ENCODE measurements at regions not wholly inside any gene's neighbourhood (a gene's known extent, or its start where the extent isn't known, plus 50 kb on each side); places are given as distances from the start of the nearest gene placed in this dataset.

- in situ Hi-C loops (cut with HindIII; ENCODE audit: low sequenced_read_pairs) = no loop called here
- DNase-seq (ENCODE audit: low spot score) = no peak
Observed at GRCh38 chr5:2270467-2270866, 387.7 kb upstream of the IRX4 start.

GRCh38 chr5:2269656-2270055 is 386.9 kb upstream of the IRX4 start:
- no peak for DNase-seq (ENCODE audit: low spot score)
- in situ Hi-C loops (cut with HindIII; ENCODE audit: low sequenced_read_pairs) = no loop called here

- DNase-seq (ENCODE audit: low spot score) = no peak
Observed at GRCh38 chr5:2267991-2268390, 385.3 kb upstream of the IRX4 start.

GRCh38 chr5:2266641-2267240 is 384.0 kb upstream of the IRX4 start:
- no peak for DNase-seq (ENCODE audit: low spot score)
- in situ Hi-C loops (cut with HindIII; ENCODE audit: low sequenced_read_pairs) = no loop called here

More at GRCh38 chr5:2267991-2268390, 385.3 kb upstream of the IRX4 start:
- in situ Hi-C loops (cut with HindIII; ENCODE audit: low sequenced_read_pairs) = no loop called here

- in situ Hi-C loops (cut with HindIII; ENCODE audit: low sequenced_read_pairs) = no loop called here
- no peak for DNase-seq (ENCODE audit: low spot score)
Observed at GRCh38 chr5:2265341-2265740, 382.6 kb upstream of the IRX4 start.

GRCh38 chr5:2263763-2264162 is 381.0 kb upstream of the IRX4 start:
- no peak for DNase-seq (ENCODE audit: low spot score)
- in situ Hi-C loops (cut with HindIII; ENCODE audit: low sequenced_read_pairs) = no loop called here

DNA sequence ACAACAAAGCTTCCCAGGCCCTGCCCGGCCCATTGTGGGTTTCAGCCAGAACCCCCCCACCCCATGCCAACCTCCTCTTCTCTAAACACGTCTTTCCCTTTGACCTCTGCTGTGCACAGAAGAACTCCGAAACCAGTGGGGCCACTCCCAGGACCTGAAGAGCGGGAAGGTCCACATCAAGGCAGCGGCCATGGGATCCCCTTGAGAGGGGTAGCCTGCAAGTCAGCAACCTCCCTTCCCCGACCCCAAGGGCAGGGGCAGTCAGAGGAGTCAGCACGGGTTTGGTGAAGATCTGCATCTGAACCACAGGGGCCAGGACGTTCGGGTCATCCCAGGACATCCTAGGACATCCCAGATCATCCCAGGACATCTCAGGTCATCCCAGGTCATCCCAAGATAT is 379.9 kb upstream of the IRX4 start:
- no peak for DNase-seq (ENCODE audit: low spot score)
- in situ Hi-C loops (cut with HindIII; ENCODE audit: low sequenced_read_pairs) = no loop called here

- in situ Hi-C loops (cut with HindIII; ENCODE audit: low sequenced_read_pairs) = no loop called here
- DNase-seq (ENCODE audit: low spot score) = no peak
Observed at GRCh38 chr5:2261004-2261703, 378.4 kb upstream of the IRX4 start.

DNA sequence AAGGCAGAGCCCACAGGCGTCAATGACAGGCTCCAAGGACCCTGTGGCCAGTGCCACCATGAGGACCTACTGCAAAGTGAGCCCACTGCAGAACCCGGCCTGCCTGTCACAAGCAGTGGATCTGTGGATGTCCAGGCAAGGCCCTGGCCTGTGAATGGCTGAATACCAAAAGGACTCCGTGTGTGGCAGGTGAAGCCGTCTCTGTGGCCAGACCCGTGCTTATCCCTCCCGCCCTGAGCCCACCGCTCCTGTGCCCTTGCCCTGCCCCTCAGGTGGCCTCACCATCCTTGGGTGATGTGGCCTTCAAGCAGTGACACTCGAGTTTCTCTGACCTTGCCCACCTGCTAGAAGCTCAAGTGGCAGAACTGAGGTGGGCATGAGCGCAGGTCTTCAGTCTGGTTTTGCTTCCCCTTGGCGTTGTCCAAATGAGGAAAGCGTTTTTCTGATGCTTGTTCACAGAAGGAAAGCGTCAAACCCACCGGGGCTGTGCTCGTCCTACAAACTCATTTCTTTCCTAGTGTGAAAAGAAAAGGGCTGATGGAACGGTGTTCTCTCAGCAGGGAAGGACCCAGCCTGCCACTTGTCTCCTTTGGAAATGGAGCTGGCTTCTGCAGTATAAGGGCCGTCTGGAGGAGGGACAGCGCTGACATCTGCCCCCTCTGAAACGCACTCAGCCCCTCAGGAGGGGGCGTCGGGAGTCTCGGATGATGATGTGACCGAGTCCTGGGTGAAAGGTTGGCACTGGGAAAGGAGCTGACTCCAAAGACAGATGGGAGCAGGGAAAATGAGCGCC is 377.7 kb upstream of the IRX4 start:
- no peak for DNase-seq (ENCODE audit: low spot score)
- in situ Hi-C loops (cut with HindIII; ENCODE audit: low sequenced_read_pairs) = no loop called here

DNA sequence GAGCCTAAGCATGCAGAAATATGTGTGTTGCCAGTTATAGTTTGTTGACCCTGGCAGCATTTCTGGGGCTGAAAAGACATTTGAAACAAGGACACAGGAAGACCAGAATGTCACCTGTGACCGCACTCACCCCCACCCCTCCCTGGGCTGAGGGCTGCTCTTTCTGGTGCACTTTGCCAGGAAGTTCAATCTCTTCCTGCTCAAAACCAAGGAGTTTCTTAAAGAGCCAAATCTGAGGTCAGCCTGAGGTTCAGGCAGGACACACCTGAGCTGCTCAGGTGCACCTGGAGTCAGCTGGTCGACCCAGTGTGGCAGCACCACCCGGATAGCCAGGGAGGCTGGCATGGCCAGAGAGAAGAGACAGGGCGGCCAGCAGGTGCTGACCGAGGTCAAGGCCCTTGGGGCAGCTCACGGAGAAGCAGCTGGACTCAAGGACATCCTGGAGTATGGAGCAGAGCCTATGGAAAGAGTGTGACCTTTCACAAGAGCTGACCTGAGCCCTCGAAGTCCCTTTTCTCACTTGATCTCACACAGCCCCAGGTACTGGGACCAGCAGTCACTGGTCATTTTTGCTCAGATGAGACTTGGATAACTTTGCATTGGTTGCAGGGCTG is 376.9 kb upstream of the IRX4 start:
- DNase-seq (ENCODE audit: low spot score) = no peak
- in situ Hi-C loops (cut with HindIII; ENCODE audit: low sequenced_read_pairs) = no loop called here

DNA sequence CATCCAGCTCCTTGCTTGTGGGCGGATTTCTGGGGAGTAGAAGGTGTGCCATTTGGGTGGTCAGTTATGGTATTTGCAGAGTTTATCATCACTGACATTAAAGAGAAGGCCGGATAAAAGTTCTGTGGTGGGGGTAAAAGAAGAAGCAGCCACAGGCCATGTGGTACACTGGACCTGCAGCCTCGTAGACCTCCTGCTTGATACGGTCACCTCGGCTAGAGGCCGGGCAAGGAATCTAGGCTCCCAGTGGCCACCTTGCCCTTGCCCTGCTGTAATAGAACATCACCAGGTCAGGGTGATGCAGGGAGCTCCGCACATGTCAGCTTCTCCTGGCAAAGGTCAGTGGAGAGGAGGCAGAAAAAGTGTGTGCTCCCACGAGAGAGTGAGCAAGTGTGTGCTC is 376.1 kb upstream of the IRX4 start:
- in situ Hi-C loops (cut with HindIII; ENCODE audit: low sequenced_read_pairs) = no loop called here
- no peak for DNase-seq (ENCODE audit: low spot score)

DNA sequence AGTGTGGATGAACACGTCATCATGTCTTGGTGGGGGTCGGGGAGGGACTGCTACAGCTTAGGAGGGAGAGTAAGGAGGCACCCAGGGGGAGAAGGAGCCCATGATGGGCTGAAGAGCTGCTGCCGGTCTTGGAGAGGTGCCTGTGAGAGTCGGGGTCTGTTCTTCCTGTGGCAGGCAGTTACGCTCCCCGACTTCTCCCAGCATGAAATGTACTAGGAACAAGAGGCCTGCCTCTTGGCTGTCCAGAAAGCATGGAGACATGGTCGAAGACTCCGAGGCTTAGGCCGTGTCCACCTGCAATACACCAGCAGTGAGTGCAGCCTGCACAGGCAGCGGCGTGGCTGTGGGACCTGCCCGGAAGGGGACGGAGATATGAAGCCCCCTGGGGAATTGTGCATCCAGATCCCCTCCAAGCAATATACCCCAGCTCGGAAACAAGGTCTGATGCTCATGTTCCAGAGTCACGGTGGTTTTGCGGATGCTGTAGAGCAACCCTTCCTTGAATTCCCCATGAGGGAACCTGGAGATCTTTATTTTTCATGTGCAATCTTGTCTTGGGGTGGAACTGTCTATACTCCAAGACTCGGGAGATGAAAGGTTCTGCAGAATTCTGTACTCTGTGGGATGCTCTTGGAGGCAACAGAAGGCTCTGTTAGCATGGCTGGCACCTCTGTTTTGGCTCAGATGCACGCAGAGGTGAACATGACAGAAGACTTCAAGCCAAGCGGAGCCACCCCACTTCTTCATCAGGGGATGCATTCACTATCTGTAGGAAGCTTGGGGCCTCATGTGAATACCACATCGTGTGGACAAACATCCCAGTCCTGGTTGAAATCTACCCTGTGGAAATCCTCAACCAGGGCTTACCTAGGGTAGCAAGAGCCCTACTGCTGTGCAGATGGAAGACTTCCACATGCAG is 374.9 kb upstream of the IRX4 start:
- in situ Hi-C loops (cut with HindIII; ENCODE audit: low sequenced_read_pairs) = no loop called here
- no peak for DNase-seq (ENCODE audit: low spot score)

GRCh38 chr5:2256691-2257280 is 374.1 kb upstream of the IRX4 start:
- in situ Hi-C loops (cut with HindIII; ENCODE audit: low sequenced_read_pairs) = no loop called here

GRCh38 chr5:2255915-2256690 is 373.4 kb upstream of the IRX4 start:
- in situ Hi-C loops (cut with HindIII; ENCODE audit: low sequenced_read_pairs) = no loop called here
- DNase-seq (ENCODE audit: low spot score) = no peak

More at GRCh38 chr5:2256691-2257280, 374.1 kb upstream of the IRX4 start:
- DNase-seq (ENCODE audit: low spot score) = no peak

- no peak for DNase-seq (ENCODE audit: low spot score)
Observed at GRCh38 chr5:2254880-2255750, 372.4 kb upstream of the IRX4 start.

DNA sequence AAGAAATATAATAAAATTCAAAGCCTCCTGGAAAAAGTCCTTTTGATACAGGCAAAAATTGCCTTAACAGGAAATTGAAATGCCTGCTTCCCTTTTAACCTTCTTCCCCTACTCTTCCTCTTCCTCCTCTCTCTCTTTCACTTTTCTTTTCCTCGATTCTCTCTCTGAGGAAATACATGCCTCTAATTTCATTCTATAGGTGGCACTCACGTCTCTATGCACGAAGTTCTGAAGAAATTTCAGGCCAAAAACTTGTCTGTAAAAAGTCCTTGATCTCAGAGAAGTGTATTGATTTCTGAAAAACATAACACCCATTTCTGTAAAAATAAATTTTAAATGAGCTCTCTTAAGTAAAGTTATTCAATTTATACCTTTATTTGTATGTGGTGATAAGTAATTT is 371.7 kb upstream of the IRX4 start:
- in situ Hi-C loops (cut with HindIII; ENCODE audit: low sequenced_read_pairs) = no loop called here
- no peak for DNase-seq (ENCODE audit: low spot score)

More at GRCh38 chr5:2254880-2255750, 372.4 kb upstream of the IRX4 start:
- in situ Hi-C loops (cut with HindIII; ENCODE audit: low sequenced_read_pairs) = no loop called here
